Lung (tissue), 11 donors: ENCODE measurements at regions not wholly inside any gene's neighbourhood (a gene's known extent, or its start where the extent isn't known, plus 50 kb on each side); places are given as distances from the start of the nearest gene placed in this dataset.

Experiments used
- ATAC-seq: fragments of 200-7000 bp; cut with Tn5 transposase; one replicate; pipeline ENCODE4 v1.9.1; 2020; ENCODE audit warnings: moderate number of reproducible peaks; ENCODE audit not compliant: insufficient read depth, low FRiP score
- DNase-seq, 3 donors: peaks; one replicate each; pipeline ENCODE4 v3.0.0-alpha.2; 2013 to 2017
- H3K27ac ChIP-seq, 2 donors: one replicate each; pipeline ENCODE4 v1.5.1; 2013; ENCODE audit warnings: mild to moderate bottlenecking in 2 of 2, moderate library complexity in 2 of 2, control low read depth in 1 of 2, inconsistent platforms in 1 of 2, low read depth in 1 of 2, low read length in 1 of 2
- H3K27me3 ChIP-seq, 3 donors: one replicate each; pipeline ENCODE4 v1.5.1; 2013; ENCODE audit warnings: low read length in 2 of 3; ENCODE audit not compliant: control insufficient read depth in 3 of 3, insufficient read depth in 3 of 3
- H3K36me3 ChIP-seq, 4 donors: one replicate each; pipeline ENCODE4 v1.5.1; 2013; ENCODE audit warnings: low read length in 4 of 4, mild to moderate bottlenecking in 1 of 4, moderate library complexity in 1 of 4; ENCODE audit not compliant: control insufficient read depth in 4 of 4, insufficient read depth in 4 of 4
- H3K4me1 ChIP-seq, 5 donors: one replicate each; pipeline ENCODE4 v1.5.1; 2013; ENCODE audit warnings: low read length in 5 of 5, mild to moderate bottlenecking in 2 of 5, moderate library complexity in 1 of 5; ENCODE audit not compliant: control insufficient read depth in 5 of 5, insufficient read depth in 5 of 5
- H3K4me3 ChIP-seq: one replicate; pipeline ENCODE4 v1.5.1; 2013; ENCODE audit warnings: mild to moderate bottlenecking, control low read depth, moderate library complexity
- H3K9ac ChIP-seq, 2 donors: one replicate each; pipeline ENCODE4 v1.5.1; 2013; ENCODE audit warnings: low read length in 2 of 2, control low read depth in 1 of 2; ENCODE audit not compliant: insufficient read depth in 1 of 2
- H3K9me3 ChIP-seq, 4 donors: one replicate each; pipeline ENCODE4 v1.5.1; 2013; ENCODE audit warnings: low read length in 3 of 4, mild to moderate bottlenecking in 1 of 4, moderate library complexity in 1 of 4; ENCODE audit not compliant: control insufficient read depth in 4 of 4, insufficient read depth in 3 of 4
- CTCF ChIP-seq: IDR thresholded peaks from 2 replicates; pipeline ENCODE4 v1.5.1; 2012; ENCODE audit warnings: mild to moderate bottlenecking; ENCODE audit errors: control extremely low read depth, extremely low read depth
- WGBS, 2 donors: extraction: QIAGEN DNeasy Blood & Tissue Kit; methylation state at CpG; one replicate each; pipeline ENCODE4 v1.1.7; 2013; 5-methylcytosine and 5-hydroxymethylcytosine counted together
- donor health status: control.
- donor health status: control.
- donor health status: Bipolar disorder and iron deficiency.
- donor health status: healthy.
- donor health status: DM: yes; HTN: yes; CAD: no.

GRCh38 chr4:24260923-24261564 lies 323.3 kb downstream of the DHX15 start:
- Histone ChIP-seq H3K27me3 (no peaks in the 10 kb centered on the region), H3K4me1 (peaks cover 0 to 12% (median 4%) of the 10 kb centered on the region in 5 donors), H3K9me3 (no peaks in the 10 kb centered on the region), H3K9ac (no peak overlapping the region), H3K36me3 (no peaks in the 10 kb centered on the region), H3K27ac (no peak overlapping the region), H3K4me3 (no peak overlapping the region)
- DNase-seq (no peak), ATAC-seq (peak; percentile 82)
- TF ChIP-seq CTCF, result no peak
- 75 to 84% methylated on average over 5 of the region's 5 CpGs for WGBS, 2 donors

- Histone ChIP-seq H3K9me3 (no peaks in the 10 kb centered on the region), H3K9ac (no peak overlapping the region), H3K4me1 (peaks cover 0 to 12% (median 4%) of the 10 kb centered on the region in 5 donors), H3K36me3 (no peaks in the 10 kb centered on the region), H3K27ac (no peak overlapping the region), H3K27me3 (no peaks in the 10 kb centered on the region), H3K4me3 (no peak overlapping the region)
- ATAC-seq (no peak), DNase-seq (no peak)
- no peak for TF ChIP-seq CTCF
- WGBS, 2 donors, result 74 to 87% methylated on average over 8 of the region's 8 CpGs
These were observed 324.1 kb downstream of the DHX15 start for GRCh38 chr4:24260133-24260715.

- ATAC-seq (no peak), DNase-seq (no peak)
- no peaks in the 10 kb centered on the region for H3K36me3 ChIP-seq
- no peak overlapping the region for H3K9ac ChIP-seq
- no peaks in the 10 kb centered on the region for H3K9me3 ChIP-seq
- no peak for TF ChIP-seq CTCF
- H3K4me3 ChIP-seq, result no peak overlapping the region
- WGBS, 2 donors, result 38 to 40% methylated on average over 5 of the region's 5 CpGs
- H3K27ac ChIP-seq, result no peak overlapping the region
- H3K27me3 ChIP-seq, result no peaks in the 10 kb centered on the region
- H3K4me1 ChIP-seq, result peaks cover 2 to 6% (median 4%) of the 10 kb centered on the region in 5 donors
These were observed 327.8 kb downstream of the DHX15 start for GRCh38 chr4:24256547-24256946.
